HepG2 (cell line): ENCODE measurements at regions not wholly inside any gene's neighbourhood (a gene's known extent, or its start where the extent isn't known, plus 50 kb on each side); places are given as distances from the start of the nearest gene placed in this dataset.

Source experiments
- ATAC-seq: fragments of 200-7000 bp; cut with Tn5 transposase; 3 replicates; pipeline ENCODE4 v1.9.1; 2020; ENCODE audit warnings: mild to moderate bottlenecking, moderate library complexity
- BruUV-seq: library from RNA; stranded (reverse); fragments of 400-500 nt; replicated peaks from 2 replicates; lab custom pipeline; 2021; lab: Mats Ljungman, UMichigan
- CTCF ChIA-PET: fragments of 300-600 bp; formaldehyde crosslinking; extraction: SDS; loops from one replicate; lab custom pipeline; 2021; ENCODE audit warnings: low total read pairs, inconsistent platforms, low intra/inter-chr PET ratio; lab: Yijun Ruan, JAX
- POLR2A ChIA-PET: fragments of 350-600 bp; sonication (Branson Sonifier 250); formaldehyde crosslinking; loops from one replicate; lab custom pipeline; 2020; ENCODE audit warnings: antibody characterized with exemption, inconsistent platforms; lab: Yijun Ruan, JAX
- DNase-seq: peaks from one replicate; pipeline ENCODE4 v3.0.0-alpha.2; 2015; ENCODE audit warnings: low spot score
- FAIRE-seq: peaks from 3 replicates; lab custom pipeline; 2011; peaks lifted over from hg19 to GRCh38; lab: Jason Lieb, UNC
- H2AFZ ChIP-seq: one replicate; pipeline ENCODE4 v1.6.1; 2011; ENCODE audit warnings: low read length, inconsistent platforms
- H3K27ac ChIP-seq: fragments of 300-600 bp; 3 replicates; pipeline ENCODE4 v1.8.0; 2011; ENCODE audit warnings: mixed run types, mild to moderate bottlenecking, mixed read lengths, low read length, inconsistent platforms; ENCODE audit not compliant: insufficient read depth; ENCODE audit errors: extremely low read length
- H3K27me3 ChIP-seq, 2 experiments: fragments of 200-600 bp in 1 of 2; 2 replicates in 1 of 2; 3 replicates in 1 of 2; pipeline versions ENCODE4 v1.6.0 to v1.8.0; 2011; ENCODE audit warnings: low read length in 2 of 2, mild to moderate bottlenecking in 2 of 2, moderate library complexity in 2 of 2, inconsistent platforms in 1 of 2; ENCODE audit not compliant: insufficient read depth in 2 of 2, control insufficient read depth in 1 of 2
- H3K36me3 ChIP-seq, 2 experiments: fragments of 200-600 bp in 1 of 2; replicated peaks in 1 of 2; 2 replicates in 1 of 2; 3 replicates in 1 of 2; pipeline versions ENCODE4 v1.5.1 to v1.8.0; 2011; ENCODE audit warnings: low read length in 2 of 2, inconsistent platforms in 1 of 2; ENCODE audit not compliant: insufficient read depth in 2 of 2, control insufficient read depth in 1 of 2
- H3K4me1 ChIP-seq: 2 replicates; pipeline ENCODE4 v1.5.1; 2012; ENCODE audit warnings: low read length, inconsistent platforms; ENCODE audit not compliant: insufficient read depth
- H3K4me2 ChIP-seq: 2 replicates; pipeline ENCODE4 v1.6.0; 2011; ENCODE audit warnings: low read depth, low read length, inconsistent platforms
- H3K4me3 ChIP-seq, 3 experiments: fragments of 200-600 bp in 1 of 3; sonication (generic), shearing (Covaris generic) in 1 of 3; replicated peaks in 1 of 3; 2 replicates each; pipeline ENCODE4 v1.5.1; 2011 to 2016; ENCODE audit warnings: low read length in 3 of 3, inconsistent platforms in 2 of 3, low read depth in 2 of 3, mild to moderate bottlenecking in 2 of 3, control low read depth in 1 of 3, mixed read lengths in 1 of 3; ENCODE audit not compliant: insufficient read depth in 1 of 3
- H3K79me2 ChIP-seq: one replicate; pipeline ENCODE4 v1.6.1; 2011; ENCODE audit warnings: low read length, inconsistent platforms; ENCODE audit not compliant: insufficient read depth
- H3K9ac ChIP-seq: 2 replicates; pipeline ENCODE4 v1.6.0; 2011; ENCODE audit warnings: mild to moderate bottlenecking, low read depth, low read length, inconsistent platforms; ENCODE audit not compliant: insufficient read depth
- H3K9me3 ChIP-seq: 2 replicates; pipeline ENCODE4 v1.5.1; 2012; ENCODE audit warnings: mild to moderate bottlenecking, low read length
- H4K20me1 ChIP-seq: 2 replicates; pipeline ENCODE4 v1.6.0; 2011; ENCODE audit warnings: inconsistent platforms, mild to moderate bottlenecking, low read length, moderate library complexity; ENCODE audit not compliant: insufficient read depth
- CTCF ChIP-seq: sonication (generic); formaldehyde crosslinking; IDR thresholded peaks from 2 replicates; pipeline ENCODE4 v1.5.0; 2020; ENCODE audit warnings: mild to moderate bottlenecking, missing genetic modification reagents, moderate library complexity
- DNMT3B ChIP-seq: conservative IDR thresholded peaks from 2 replicates; pipeline ENCODE4 v1.6.1; 2016; ENCODE audit warnings: missing biosample characterization, control low read depth
- ELF4 ChIP-seq: sonication (generic); formaldehyde crosslinking; IDR thresholded peaks from 2 replicates; pipeline ENCODE4 v1.5.0; 2020; ENCODE audit warnings: missing genetic modification reagents, mild to moderate bottlenecking, moderate library complexity, borderline replicate concordance
- FOSL1 ChIP-seq: sonication (generic); formaldehyde crosslinking; IDR thresholded peaks from 2 replicates; pipeline ENCODE4 v1.9.0; 2021; ENCODE audit warnings: missing genetic modification reagents, borderline replicate concordance
- FOXA1 ChIP-seq, 2 experiments: fragments of 450-650 bp in 1 of 2; sonication (generic) in 1 of 2; formaldehyde crosslinking in 1 of 2; IDR thresholded peaks; 2 replicates each; pipeline versions ENCODE4 v1.4.0 to v1.6.1; 2016 to 2020; ENCODE audit warnings: missing genetic modification reagents in 1 of 2
- GPN1 ChIP-seq: sonication (generic); formaldehyde crosslinking; IDR thresholded peaks from 2 replicates; pipeline ENCODE4 v1.5.1; 2020; ENCODE audit warnings: missing genetic modification reagents, borderline replicate concordance
- MAF1 ChIP-seq: sonication (generic); formaldehyde crosslinking; IDR thresholded peaks from 2 replicates; pipeline ENCODE4 v1.5.0; 2020; ENCODE audit warnings: missing genetic modification reagents, borderline replicate concordance
- MAFK ChIP-seq, 2 experiments: IDR thresholded peaks in 1 of 2; conservative IDR thresholded peaks in 1 of 2; 2 replicates each; pipeline ENCODE4 v1.6.1; 2011; ENCODE audit warnings: improper control_type of control experiment in 2 of 2, low read length in 2 of 2
- MTA1 ChIP-seq: sonication (generic); formaldehyde crosslinking; IDR thresholded peaks from 2 replicates; pipeline ENCODE4 v1.4.0; 2020; ENCODE audit warnings: missing genetic modification reagents, mild to moderate bottlenecking, borderline replicate concordance
- RXRA ChIP-seq: sonication (generic); formaldehyde crosslinking; IDR thresholded peaks from 2 replicates; pipeline ENCODE4 v1.5.1; 2020; ENCODE audit warnings: missing genetic modification reagents
- TEAD3 ChIP-seq: optimal IDR thresholded peaks from 2 replicates; pipeline ENCODE3; 2016; ENCODE audit warnings: borderline replicate concordance
- ZNF142 ChIP-seq: sonication (generic); formaldehyde crosslinking; IDR thresholded peaks from 2 replicates; pipeline ENCODE4 v1.4.0; 2020; ENCODE audit warnings: missing genetic modification reagents
- ZNF207 ChIP-seq: fragments of 450-650 bp; IDR thresholded peaks from 2 replicates; pipeline ENCODE4 v1.6.1; 2016; ENCODE audit warnings: antibody characterized with exemption, borderline replicate concordance
- ZNF350 ChIP-seq: sonication (generic); formaldehyde crosslinking; IDR thresholded peaks from 2 replicates; pipeline ENCODE4 v1.4.0; 2020; ENCODE audit warnings: mild to moderate bottlenecking, low read depth, missing genetic modification reagents, borderline replicate concordance
- ZNF737 ChIP-seq: sonication (generic); formaldehyde crosslinking; IDR thresholded peaks from 2 replicates; pipeline ENCODE4 v1.5.0; 2020; ENCODE audit warnings: missing genetic modification reagents, mild to moderate bottlenecking, borderline replicate concordance
- WGBS: methylation state at CpG from one replicate; pipeline ENCODE4 v1.1.6; 2017; ENCODE audit warnings: low lambda C conversion rate; 5-methylcytosine and 5-hydroxymethylcytosine counted together
- in situ Hi-C: cut with HindIII; loops from 2 replicates; pipeline ENCODE4 v1.10.0; 2017; ENCODE audit warnings: low pct_unique_long_range_greater_than_20kb; ENCODE audit not compliant: extremely low pct_ligation_motif_present
- intact Hi-C: fragments of 100-400 bp; cut with micrococcal nuclease; formaldehyde crosslinking; loops from one replicate; pipeline ENCODE4 v1.10.0; 2022; ENCODE audit not compliant: unreplicated experiment
- TF ChIP-seq, protein P1 (sequence below), 2 experiments: fragments of 450-650 bp in 1 of 2; sonication (generic) in 1 of 2; formaldehyde crosslinking; IDR thresholded peaks; 2 replicates each; pipeline versions ENCODE4 v1.5.0 to v1.8.0; 2020 to 2022; ENCODE audit warnings: mild to moderate bottlenecking in 1 of 2, missing genetic modification reagents in 1 of 2

- TF ChIP-seq DNMT3B = no peak
- TF ChIP-seq, protein P1, sequence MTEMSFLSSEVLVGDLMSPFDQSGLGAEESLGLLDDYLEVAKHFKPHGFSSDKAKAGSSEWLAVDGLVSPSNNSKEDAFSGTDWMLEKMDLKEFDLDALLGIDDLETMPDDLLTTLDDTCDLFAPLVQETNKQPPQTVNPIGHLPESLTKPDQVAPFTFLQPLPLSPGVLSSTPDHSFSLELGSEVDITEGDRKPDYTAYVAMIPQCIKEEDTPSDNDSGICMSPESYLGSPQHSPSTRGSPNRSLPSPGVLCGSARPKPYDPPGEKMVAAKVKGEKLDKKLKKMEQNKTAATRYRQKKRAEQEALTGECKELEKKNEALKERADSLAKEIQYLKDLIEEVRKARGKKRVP (CRISPR knock-in tag; IDR thresholded peaks at IDR 0.05) = no peak
- no peak for TF ChIP-seq TEAD3 (CRISPR knock-in tag)
- TF ChIP-seq MAF1 (CRISPR knock-in tag) = no peak
- peak; percentile 68 to 74 for TF ChIP-seq MAFK (conservative IDR thresholded peaks at IDR 0.05 in 1 of 2, IDR thresholded peaks at IDR 0.05 in 1 of 2; ENCODE audit: low read length in 2 of 2)
- TF ChIP-seq ZNF350 = no peak
- TF ChIP-seq GPN1 (CRISPR knock-in tag) = no peak
- no peak for TF ChIP-seq ZNF737
- no peak for TF ChIP-seq MTA1 (CRISPR knock-in tag)
- no peak for TF ChIP-seq RXRA
- no peak for TF ChIP-seq ZNF207
Measured at GRCh38 chr14:81980601-81981306, 447.1 kb upstream of the SEL1L start (continued).

- Histone ChIP-seq H3K36me3 (no peaks in the 10 kb centered on the region), H3K4me2 (no peak overlapping the region), H3K79me2 (no peaks in the 10 kb centered on the region), H3K4me3 (no peak overlapping the region), H3K27ac (peak overlapping the region; percentile 2), H2AFZ (no peak overlapping the region), H3K9me3 (peaks cover 41% of the 10 kb centered on the region; the same call in 1 of the 2 replicates), H3K27me3 (no peaks in the 10 kb centered on the region), H4K20me1 (no peaks in the 10 kb centered on the region), H3K9ac (no peak overlapping the region), H3K4me1 (peaks cover 23% of the 10 kb centered on the region)
- BruUV-seq = no TSS peak
- intact Hi-C loops (no loop called here), in situ Hi-C loops (no loop called here)
- ATAC-seq (peak; percentile 45), FAIRE-seq (no peak), DNase-seq (no peak)
- CTCF ChIA-PET = no interaction called here
- WGBS = 2% methylated on average over 5 of the region's 5 CpGs
- POLR2A ChIA-PET = no interaction called here
- TF ChIP-seq CTCF = no peak
- no peak for TF ChIP-seq ZNF142 (CRISPR knock-in tag)
- TF ChIP-seq ELF4 (CRISPR knock-in tag) = no peak
- TF ChIP-seq FOXA1 (IDR thresholded peaks at IDR 0.05) = no peak
- TF ChIP-seq FOXA1 (CRISPR knock-in tag; IDR thresholded peaks at IDR 0.05) = no peak
- no peak for TF ChIP-seq FOSL1 (CRISPR knock-in tag)
Measured at GRCh38 chr14:81981307-81981675, 447.6 kb upstream of the SEL1L start.
